Skeletal muscle cell (primary cell): ENCODE measurements at regions not wholly inside any gene's neighbourhood (a gene's known extent, or its start where the extent isn't known, plus 50 kb on each side); places are given as distances from the start of the nearest gene placed in this dataset.
"Not testable (repeated sequence)": the region's sequence is repeated elsewhere in the genome, so short reads cannot be mapped to it uniquely, and the experiment has no call there.

Experiments
- DNase-seq: peaks from one replicate; pipeline ENCODE4 v3.0.0-alpha.2; 2010; ENCODE audit warnings: low read depth
- H3K4me3 ChIP-seq: 2 replicates; pipeline ENCODE4 v1.5.1; 2011; ENCODE audit warnings: low read depth, mild to moderate bottlenecking, control low read depth, low read length, moderate library complexity

DNA sequence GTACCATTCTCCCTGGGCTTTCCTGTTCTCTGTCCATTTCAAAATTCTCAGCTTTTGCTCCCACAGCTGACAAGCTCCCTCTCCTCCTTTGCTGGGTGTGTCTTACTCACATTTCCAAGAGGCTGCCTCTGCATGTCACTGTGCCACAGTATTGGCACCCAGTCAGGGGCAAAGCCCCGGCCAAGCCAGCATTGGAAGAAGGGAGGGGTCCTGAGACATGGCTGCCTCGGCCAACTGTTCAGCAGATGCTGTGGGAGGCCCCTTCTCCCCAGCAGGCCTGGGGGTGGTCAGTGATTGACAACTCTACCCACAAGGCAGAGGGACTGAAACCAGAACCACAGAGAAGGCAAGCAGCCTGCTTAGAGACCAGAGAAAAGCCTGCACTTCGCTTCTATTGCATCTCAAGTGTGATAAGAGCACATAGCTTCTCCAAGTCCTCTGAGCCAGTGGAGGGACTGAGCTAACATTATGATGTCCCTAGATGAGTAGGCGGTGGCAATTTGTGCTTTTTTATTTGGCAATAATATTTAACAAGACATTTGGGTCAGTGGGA is 294.1 kb downstream of the SIPA1L2 start:
- no peak overlapping the region for H3K4me3 ChIP-seq
- DNase-seq, result no peak

DNA sequence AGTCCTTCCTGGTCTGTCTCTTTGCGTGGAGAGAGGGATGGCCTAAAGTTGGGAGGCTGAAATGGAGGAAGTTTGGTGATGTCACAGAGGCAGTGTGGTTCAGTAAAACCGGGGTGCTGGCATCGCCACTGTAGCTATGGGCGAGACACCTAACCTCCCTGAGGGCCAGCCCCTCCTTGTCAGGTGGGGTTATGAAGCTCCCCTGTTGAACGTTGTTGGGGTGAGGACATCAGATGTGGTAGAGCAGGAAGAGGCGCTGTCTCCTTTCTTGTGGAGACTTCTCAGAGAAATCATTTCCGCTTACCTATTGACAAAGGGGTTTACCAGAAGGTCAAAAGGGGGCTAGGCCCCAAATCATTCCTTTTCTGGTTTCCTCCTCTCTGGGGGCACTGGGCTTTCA is 294.7 kb downstream of the SIPA1L2 start:
- no peak for DNase-seq

GRCh38 chr1:232334811-232335210 is 295.1 kb downstream of the SIPA1L2 start:
- no peak for DNase-seq
- H3K4me3 ChIP-seq, result no peak overlapping the region

More for the DNA sequence above, 294.7 kb downstream of the SIPA1L2 start:
- H3K4me3 ChIP-seq, result no peak overlapping the region

DNA sequence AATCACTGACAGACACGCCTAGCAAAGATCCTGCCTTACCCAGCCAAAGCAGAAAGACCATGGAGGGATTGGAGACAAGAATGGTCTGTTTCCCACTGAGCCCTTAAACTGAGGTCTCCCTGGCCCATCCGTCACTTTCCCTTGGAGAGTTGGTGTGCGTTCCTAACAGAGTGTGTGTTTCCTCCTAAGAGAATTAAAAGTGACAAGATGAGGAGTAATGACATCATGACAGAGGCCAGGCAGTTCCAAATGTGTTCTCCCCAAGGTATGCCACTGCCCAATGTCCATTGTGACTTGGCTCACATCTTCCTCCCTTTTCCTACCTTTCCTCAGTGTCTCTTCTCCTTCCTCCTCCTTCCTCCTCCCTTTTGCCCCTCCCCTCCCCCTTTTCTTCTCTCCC is 295.7 kb downstream of the SIPA1L2 start:
- no peak overlapping the region for H3K4me3 ChIP-seq
- DNase-seq, result no peak

DNA sequence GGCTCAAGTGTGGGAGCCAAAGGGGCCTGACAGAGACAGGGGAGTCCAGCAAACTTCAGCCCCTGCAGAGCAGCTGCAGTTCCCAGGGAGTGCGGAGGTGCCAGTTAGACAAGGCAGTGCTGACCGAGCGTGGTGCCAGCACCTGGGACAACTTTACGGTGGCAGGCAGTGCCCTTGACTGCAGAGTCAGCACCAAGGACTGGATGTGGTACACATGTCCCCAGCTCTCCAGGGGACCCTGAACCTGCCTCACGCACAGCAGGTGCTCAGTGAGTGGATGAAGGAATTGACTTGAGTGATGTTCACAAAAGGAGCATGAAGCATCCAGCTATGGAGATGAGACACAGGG is 296.5 kb downstream of the SIPA1L2 start:
- H3K4me3 ChIP-seq, result no peak overlapping the region

GRCh38 chr1:232332710-232333418 is 297.1 kb downstream of the SIPA1L2 start:
- DNase-seq, H3K4me3 ChIP-seq: not testable (repeated sequence)

More for the DNA sequence above, 296.5 kb downstream of the SIPA1L2 start:
- no peak for DNase-seq

- DNase-seq, result no peak
These were observed 300.7 kb downstream of the SIPA1L2 start for GRCh38 chr1:232329103-232329813.

DNA sequence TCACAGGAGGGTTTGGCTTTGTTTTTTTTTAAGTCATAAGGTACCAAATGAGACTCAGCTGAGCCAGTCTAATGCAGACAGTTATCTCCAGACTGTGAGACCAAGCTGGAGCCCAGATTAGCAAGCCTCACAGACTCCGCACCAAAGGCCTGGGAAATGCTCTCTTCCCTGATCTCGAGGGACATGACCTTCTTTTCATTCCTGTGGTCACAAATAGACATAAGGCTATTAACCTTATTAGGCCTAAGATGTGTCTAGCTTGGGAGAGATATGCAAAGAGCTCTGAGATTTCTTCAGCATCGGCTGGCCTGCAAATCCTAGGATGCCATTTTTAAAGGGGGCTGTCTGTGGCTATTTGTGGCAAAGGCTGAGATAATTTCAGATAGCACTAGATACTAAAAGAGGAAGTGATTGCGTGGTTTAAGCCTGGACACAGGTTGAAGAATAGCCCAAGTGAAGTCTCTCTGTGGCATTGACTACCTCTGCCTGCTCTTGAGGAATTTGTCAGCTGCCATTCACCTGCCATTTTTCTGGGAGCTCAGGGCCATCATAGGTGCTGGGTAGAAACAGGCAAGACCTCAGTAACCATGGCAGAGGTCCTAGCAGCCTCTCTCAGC is 301.3 kb downstream of the SIPA1L2 start:
- H3K4me3 ChIP-seq, result no peak overlapping the region
- no peak for DNase-seq

More at GRCh38 chr1:232329103-232329813, 300.7 kb downstream of the SIPA1L2 start:
- no peak overlapping the region for H3K4me3 ChIP-seq

- no peak for DNase-seq
- no peak overlapping the region for H3K4me3 ChIP-seq
These were observed 302.0 kb downstream of the SIPA1L2 start for GRCh38 chr1:232327899-232328298.

DNA sequence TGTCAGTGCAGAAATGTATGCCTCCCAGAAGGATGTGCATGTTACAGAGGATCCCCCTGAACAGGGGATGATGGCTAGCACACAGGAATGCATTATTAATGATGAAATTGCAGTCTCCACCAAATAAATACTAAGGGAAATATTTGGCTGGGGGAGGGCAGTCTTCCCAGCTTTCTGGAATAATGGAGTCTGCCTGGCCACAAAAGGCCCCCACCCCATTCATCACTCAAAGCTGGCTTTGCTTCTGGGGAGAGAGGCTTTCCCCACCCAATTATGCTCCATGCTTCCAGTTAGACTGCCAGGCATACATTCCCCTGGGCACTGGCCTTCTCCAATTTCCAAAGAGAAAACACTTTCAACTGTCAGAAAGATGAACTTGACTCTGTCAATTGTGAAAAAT is 302.7 kb downstream of the SIPA1L2 start:
- H3K4me3 ChIP-seq, result no peak overlapping the region
- no peak for DNase-seq

DNA sequence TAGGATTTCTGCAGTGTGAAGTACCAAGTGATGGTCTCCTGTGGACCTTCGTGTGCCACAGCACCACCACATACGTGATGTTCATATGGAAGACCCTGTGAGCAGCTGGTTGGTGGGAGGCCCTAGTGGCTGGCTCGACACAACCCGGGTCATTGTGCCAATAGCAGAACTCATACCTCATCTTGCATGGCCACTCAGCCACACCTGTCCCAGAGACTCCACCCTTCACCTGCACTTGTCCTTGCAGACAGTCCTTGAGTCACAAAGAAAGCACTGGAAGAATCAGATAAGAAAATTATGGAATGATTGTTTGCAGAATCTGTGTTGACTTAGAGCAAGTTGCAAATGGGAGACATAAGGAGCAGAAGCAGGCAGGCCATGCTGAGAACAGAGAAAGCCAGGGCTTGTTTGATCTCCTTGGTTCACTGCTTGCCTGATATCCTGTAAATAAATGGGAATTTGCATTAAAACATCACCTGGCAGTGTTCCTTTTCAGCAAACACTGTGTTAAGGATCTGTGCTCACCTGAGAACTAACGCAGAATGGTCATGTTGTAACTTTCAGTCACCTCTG is 307.7 kb downstream of the SIPA1L2 start:
- no peak for DNase-seq
- H3K4me3 ChIP-seq, result no peak overlapping the region

- no peak overlapping the region for H3K4me3 ChIP-seq
- no peak for DNase-seq
These were observed 310.3 kb downstream of the SIPA1L2 start for GRCh38 chr1:232319518-232320210.

DNA sequence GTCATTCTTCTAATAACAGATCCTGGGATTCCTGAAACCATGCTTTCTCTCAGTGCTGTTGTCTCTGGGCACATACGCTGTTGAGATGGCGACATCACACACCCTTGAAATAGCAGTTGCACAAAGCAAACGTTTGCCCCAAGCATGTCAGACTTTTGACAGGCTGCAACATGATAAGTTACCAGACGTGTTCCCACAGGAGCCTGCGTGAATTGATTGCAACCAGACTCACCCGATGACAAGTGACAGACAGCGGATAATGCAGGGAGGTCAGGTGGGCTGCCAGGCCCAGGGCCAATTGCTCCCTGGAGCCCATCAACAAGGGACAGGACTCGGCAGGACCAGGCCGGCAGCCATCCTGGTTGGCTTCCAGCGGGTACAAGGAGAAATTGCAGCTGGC is 310.9 kb downstream of the SIPA1L2 start:
- H3K4me3 ChIP-seq, result no peak overlapping the region
- no peak for DNase-seq

GRCh38 chr1:232318143-232318542 is 311.8 kb downstream of the SIPA1L2 start:
- DNase-seq, result no peak
- no peak overlapping the region for H3K4me3 ChIP-seq

GRCh38 chr1:232317350-232317749 is 312.6 kb downstream of the SIPA1L2 start:
- DNase-seq, result no peak

GRCh38 chr1:232316864-232317263 is 313.1 kb downstream of the SIPA1L2 start:
- H3K4me3 ChIP-seq, result no peak overlapping the region
- no peak for DNase-seq

More at GRCh38 chr1:232317350-232317749, 312.6 kb downstream of the SIPA1L2 start:
- no peak overlapping the region for H3K4me3 ChIP-seq

DNA sequence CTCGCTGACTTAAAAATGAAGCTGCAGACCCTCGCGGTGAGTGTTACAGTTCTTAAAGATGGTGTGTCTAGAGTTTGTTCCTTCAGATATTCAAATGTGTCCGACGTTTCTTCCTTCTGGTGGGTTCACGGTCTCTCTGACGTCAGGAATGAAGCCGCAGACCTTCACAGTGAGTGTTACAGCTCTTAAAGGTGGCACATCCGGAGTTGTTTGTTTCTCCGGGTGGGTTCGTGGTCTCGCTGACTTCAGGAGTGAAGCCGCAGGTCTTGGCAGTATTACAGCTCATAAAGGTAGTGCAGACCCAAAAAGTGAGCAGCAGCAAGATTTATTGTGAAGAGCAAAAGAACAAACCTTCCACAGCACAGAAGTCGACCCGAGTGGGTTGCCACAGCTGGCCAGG is 316.1 kb downstream of the SIPA1L2 start:
- not testable (repeated sequence) for DNase-seq, H3K4me3 ChIP-seq

GRCh38 chr1:232310541-232310940 is 319.4 kb downstream of the SIPA1L2 start:
- no peak overlapping the region for H3K4me3 ChIP-seq
- DNase-seq, result no peak

- DNase-seq, result no peak
These were observed 321.3 kb downstream of the SIPA1L2 start for GRCh38 chr1:232308616-232309015.

More at GRCh38 chr1:232308616-232309015, 321.3 kb downstream of the SIPA1L2 start:
- no peak overlapping the region for H3K4me3 ChIP-seq
